Activated naive CD4-positive, alpha-beta T cell treated with anti-CD3 and anti-CD28 coated beads, Interleukin-2, amount 50 U/mL, for 72 hours (primary cell): ENCODE measurements at regions not wholly inside any gene's neighbourhood (a gene's known extent, or its start where the extent isn't known, plus 50 kb on each side); places are given as distances from the start of the nearest gene placed in this dataset.

Experiments
- ATAC-seq, 2 donors: fragments of 150-1000 bp; cut with Tn5 transposase; 2 replicates each; pipeline ENCODE4 v1.10.0; 2021; ENCODE audit warnings: mild to moderate bottlenecking in 2 of 2, moderate library complexity in 2 of 2
- DNase-seq, 2 donors: peaks; one replicate each; pipeline ENCODE4 v3.0.0; 2021 to 2022; ENCODE audit warnings: low spot score in 2 of 2
- H3K27ac Mint-ChIP-seq, 2 donors: one replicate each; pipeline ENCODE4 v1.8.0; 2022; ENCODE audit warnings: mild to moderate bottlenecking in 2 of 2, mixed read lengths in 2 of 2
- H3K36me3 Mint-ChIP-seq, 2 donors: one replicate each; pipeline ENCODE4 v1.8.0; 2022; ENCODE audit warnings: mixed read lengths in 2 of 2
- H3K9me3 Mint-ChIP-seq, 2 donors: one replicate each; pipeline ENCODE4 v1.8.0; 2022; ENCODE audit warnings: mixed read lengths in 2 of 2

DNA sequence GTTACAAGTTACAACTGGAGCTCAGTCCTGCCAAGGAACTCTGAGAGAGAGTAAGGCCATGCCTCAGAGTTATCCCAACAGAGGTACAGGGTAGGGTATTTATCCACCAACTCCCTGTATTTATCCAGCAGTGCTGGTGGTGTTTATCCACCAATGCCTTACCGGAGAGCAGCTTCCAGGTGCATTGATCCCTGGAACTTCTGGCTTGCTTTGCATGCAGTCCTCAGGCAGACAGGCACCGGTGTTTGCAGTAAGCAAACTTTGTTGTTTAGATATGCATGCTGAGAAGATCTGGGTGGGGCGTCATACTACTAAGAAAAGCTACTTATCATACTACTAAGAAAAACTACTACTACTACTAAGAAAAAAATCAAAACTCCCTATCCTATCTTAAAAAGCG is 92.4 kb downstream of the CYP26A1 start:
- Mint-ChIP-seq H3K36me3 (peaks cover 10 to 15% of the 10 kb centered on the region in 2 donors), H3K9me3 (peaks cover 8 to 14% of the 10 kb centered on the region in 2 donors), H3K27ac (no peak overlapping the region)
- ATAC-seq (no peak), DNase-seq (no peak)

DNA sequence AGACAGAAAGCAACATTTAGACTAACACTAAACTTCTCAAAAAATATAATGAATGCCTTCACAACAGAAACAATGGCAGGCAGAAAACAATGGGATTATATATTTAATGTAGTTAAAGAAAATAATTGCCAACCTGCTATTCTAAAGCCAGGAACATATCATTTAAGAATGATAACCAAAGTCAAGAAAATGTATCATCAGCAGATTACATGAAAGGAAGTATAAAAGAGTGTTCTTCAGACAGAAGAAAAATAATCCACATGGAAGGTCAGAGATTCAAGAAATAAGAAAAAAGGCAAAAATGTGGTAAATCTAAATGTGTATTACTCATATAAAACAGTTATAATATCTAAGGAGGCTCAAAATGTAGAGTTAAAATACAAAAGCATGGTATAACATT is 98.1 kb downstream of the CYP26A1 start:
- Mint-ChIP-seq H3K9me3 (peaks cover 8 to 9% of the 10 kb centered on the region in 2 donors), H3K36me3 (peaks cover 10 to 15% of the 10 kb centered on the region in 2 donors), H3K27ac (no peak overlapping the region)
- DNase-seq (no peak), ATAC-seq (no peak)

DNA sequence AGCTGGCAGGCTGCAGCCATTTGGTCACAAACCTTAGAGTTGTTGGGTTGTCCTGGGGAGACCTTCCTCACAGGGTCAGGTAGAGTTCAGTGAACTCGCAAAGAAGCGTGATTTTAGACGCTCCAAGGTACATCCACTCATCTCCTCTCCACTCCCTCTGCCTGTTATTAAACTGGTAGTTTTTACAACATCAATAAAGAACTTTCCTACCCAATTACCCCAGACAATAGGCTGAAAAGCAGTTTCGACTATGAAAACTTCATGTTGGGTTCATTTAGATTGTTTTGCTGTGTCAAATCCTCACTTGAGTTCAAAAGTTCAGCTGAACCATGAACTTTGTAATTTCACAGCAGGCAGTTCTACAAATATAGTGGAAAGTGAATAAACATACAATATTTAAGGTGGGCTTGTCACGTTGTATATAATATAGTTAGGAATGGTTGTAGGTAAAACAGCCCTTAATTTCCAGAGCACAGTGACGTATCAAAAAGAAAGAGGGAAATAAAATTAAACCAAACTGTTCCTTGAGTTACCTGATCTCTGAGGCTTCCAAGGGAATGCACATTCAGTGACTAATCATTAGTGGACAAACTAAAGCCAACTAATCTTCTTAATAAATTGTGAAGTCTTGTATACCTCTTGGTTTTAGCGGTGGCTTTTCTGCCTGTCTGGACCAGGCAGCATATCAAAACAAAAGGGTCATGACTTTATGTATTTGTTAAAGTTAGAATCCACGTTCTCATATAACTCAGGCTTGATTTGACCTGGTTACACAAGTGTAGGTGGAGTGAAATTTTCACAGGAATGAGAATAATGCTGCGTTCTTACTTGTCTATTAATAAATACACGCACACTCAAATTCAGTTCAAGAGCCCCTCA is 100.5 kb downstream of the CYP26A1 start:
- no peak overlapping the region for H3K27ac Mint-ChIP-seq
- ATAC-seq (no peak), DNase-seq (no peak)
- H3K9me3 Mint-ChIP-seq = peaks cover 8 to 9% of the 10 kb centered on the region in 2 donors
- H3K36me3 Mint-ChIP-seq = peaks cover 10% of the 10 kb centered on the region in 2 donors

DNA sequence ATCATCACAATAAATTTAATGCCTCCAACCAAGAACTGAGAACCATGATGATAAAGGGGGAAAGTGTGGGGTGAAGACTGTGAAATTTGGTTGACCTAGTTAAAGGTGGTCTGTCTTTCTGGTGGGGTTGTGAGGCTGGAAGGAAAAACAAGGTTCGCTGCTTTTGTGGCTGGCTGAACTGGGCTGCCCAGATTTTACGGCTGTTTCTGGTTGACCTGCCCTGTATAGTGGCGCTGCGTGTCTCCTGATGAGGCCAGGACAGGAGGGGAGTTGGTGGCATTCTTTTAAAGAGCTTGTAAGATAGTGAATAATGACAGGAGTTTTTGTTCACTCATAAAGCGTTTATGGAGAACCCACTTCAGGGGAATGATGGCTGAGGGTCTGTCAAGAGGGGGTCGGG is 101.8 kb downstream of the CYP26A1 start:
- H3K27ac Mint-ChIP-seq = no peak overlapping the region
- H3K9me3 Mint-ChIP-seq = peaks cover 1% of the 10 kb centered on the region in 2 donors
- no peak for ATAC-seq
- no peak for DNase-seq
- peaks cover 2% of the 10 kb centered on the region in 2 donors for H3K36me3 Mint-ChIP-seq

GRCh38 chr10:93177511-93177910 is 103.8 kb downstream of the CYP26A1 start:
- Mint-ChIP-seq H3K9me3 (no peaks in the 10 kb centered on the region), H3K36me3 (no peaks in the 10 kb centered on the region), H3K27ac (no peak overlapping the region)
- DNase-seq (no peak), ATAC-seq (no peak)

- H3K9me3 Mint-ChIP-seq = no peaks in the 10 kb centered on the region
Observed at GRCh38 chr10:93178226-93178625, 104.5 kb downstream of the CYP26A1 start.

DNA sequence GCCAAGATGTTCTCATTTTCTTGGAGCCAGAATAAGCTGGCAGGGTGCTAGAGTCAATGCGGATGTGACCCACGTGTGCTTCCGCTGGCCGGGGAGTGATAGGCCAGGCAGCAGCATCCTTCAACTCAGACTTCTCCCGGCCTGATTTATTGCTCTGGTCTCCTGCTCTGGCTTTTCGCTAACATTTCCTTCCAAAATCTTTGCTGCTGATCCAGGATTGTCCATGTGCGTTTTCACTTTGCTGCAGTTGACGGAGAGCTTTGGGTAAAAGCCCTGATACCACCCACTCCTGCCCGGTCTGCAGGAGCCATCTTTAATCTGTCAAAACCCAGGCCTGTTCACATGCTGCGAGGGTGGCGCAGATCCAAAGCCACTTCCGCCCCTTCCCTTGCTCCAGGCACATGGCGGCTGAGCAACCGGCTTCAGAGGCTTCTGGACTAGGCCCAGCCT is 106.8 kb downstream of the CYP26A1 start:
- Mint-ChIP-seq H3K27ac (no peak overlapping the region), H3K36me3 (no peaks in the 10 kb centered on the region), H3K9me3 (no peaks in the 10 kb centered on the region)
- ATAC-seq (no peak), DNase-seq (no peak)

More at GRCh38 chr10:93178226-93178625, 104.5 kb downstream of the CYP26A1 start:
- H3K27ac Mint-ChIP-seq = no peak overlapping the region
- DNase-seq = no peak
- no peak for ATAC-seq
- H3K36me3 Mint-ChIP-seq = no peaks in the 10 kb centered on the region

DNA sequence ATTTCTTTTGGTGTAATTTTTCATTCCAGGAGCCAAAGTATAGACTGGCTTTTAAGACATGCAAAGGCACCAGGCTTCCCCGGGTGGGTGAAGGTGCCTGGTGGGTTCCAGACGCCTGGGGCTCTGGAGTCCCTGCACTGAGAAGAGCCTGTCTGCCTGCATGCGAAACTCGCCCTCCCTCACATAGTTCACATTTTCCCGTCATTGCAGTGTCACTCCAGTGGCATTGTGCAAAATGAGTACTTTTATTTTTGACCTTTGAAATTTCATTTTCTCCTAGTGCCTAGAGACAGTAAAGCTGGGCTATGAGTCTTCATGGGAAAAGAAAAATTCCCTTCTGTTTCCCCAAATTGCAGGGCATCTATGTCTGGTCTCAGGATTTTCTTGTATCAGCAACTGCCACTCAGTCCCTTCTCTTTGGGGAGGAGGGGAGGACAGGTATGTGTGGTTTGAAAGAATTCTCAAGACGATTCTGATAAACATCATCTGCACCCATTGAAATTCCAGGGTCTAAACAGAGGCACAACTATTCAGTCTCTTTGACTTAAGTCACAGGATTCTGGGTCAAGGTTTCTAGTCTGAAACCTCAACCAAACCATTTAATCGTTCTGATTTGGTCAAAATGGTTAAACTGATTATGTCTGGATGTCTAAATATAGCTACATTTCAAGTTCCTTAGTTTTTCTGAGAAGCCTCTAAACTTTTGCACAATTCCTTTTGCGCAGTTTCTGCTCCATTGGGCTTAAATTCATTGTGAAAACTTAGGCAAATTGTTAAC is 107.8 kb downstream of the CYP26A1 start:
- H3K9me3 Mint-ChIP-seq = no peaks in the 10 kb centered on the region
- H3K27ac Mint-ChIP-seq = no peak overlapping the region
- no peaks in the 10 kb centered on the region for H3K36me3 Mint-ChIP-seq
- DNase-seq (no peak), ATAC-seq (no peak)

DNA sequence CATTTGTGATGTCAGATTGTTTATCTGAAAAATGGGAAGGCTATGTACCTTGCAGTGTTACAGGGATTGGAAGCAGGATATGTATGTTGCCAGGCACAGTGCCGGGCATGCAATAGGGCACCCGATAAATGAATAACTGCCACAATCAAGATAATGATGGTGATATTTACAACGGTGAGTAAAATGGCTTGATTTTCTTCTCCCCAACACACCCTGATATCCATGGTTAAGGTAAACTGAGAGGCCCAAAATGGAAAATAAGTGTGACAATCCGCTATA is 108.3 kb downstream of the CYP26A1 start:
- H3K27ac Mint-ChIP-seq = no peak overlapping the region
- no peaks in the 10 kb centered on the region for H3K9me3 Mint-ChIP-seq
- ATAC-seq (no peak), DNase-seq (no peak)
- no peaks in the 10 kb centered on the region for H3K36me3 Mint-ChIP-seq

GRCh38 chr10:93182790-93183189 is 109.1 kb downstream of the CYP26A1 start:
- Mint-ChIP-seq H3K36me3 (no peaks in the 10 kb centered on the region), H3K9me3 (no peaks in the 10 kb centered on the region), H3K27ac (no peak overlapping the region)
- ATAC-seq (no peak), DNase-seq (no peak)

GRCh38 chr10:93186653-93187052 is 113.0 kb downstream of the CYP26A1 start:
- H3K27ac Mint-ChIP-seq = no peak overlapping the region
- ATAC-seq (no peak), DNase-seq (no peak)
- H3K9me3 Mint-ChIP-seq = no peaks in the 10 kb centered on the region
- H3K36me3 Mint-ChIP-seq = no peaks in the 10 kb centered on the region

GRCh38 chr10:93189944-93190343 is 116.3 kb downstream of the CYP26A1 start:
- ATAC-seq = no peak
- Mint-ChIP-seq H3K27ac (no peak overlapping the region), H3K9me3 (no peaks in the 10 kb centered on the region), H3K36me3 (no peaks in the 10 kb centered on the region)
- DNase-seq = no peak

DNA sequence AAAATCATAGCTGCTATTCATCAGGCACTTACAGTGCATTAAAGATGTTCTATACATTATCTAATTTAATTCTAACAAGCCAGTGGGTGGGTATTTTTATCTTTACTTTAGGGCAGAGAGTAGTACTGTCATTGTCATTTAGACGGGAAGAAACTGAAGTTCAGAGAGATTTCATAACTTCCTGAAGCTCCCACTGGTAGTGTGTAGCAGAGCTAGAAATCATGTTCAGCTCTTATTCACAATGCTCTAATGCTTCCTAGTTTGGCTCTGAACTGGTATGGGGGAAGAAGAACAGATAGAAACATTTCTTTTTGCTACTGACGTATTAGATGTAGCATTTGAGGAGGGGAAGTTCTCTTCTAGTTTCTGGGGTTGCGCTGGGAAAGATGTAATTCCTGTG is 116.7 kb downstream of the CYP26A1 start:
- ATAC-seq (no peak), DNase-seq (no peak)
- Mint-ChIP-seq H3K9me3 (no peaks in the 10 kb centered on the region), H3K36me3 (no peaks in the 10 kb centered on the region), H3K27ac (no peak overlapping the region)

- DNase-seq (no peak), ATAC-seq (no peak)
- Mint-ChIP-seq H3K27ac (no peak overlapping the region), H3K36me3 (no peaks in the 10 kb centered on the region), H3K9me3 (no peaks in the 10 kb centered on the region)
Observed at GRCh38 chr10:93193906-93194305, 120.2 kb downstream of the CYP26A1 start.

GRCh38 chr10:93198401-93199131 is 124.9 kb downstream of the CYP26A1 start:
- Mint-ChIP-seq H3K27ac (no peak overlapping the region), H3K36me3 (no peaks in the 10 kb centered on the region), H3K9me3 (no peaks in the 10 kb centered on the region)
- DNase-seq = no peak
- ATAC-seq = no peak

GRCh38 chr10:93199191-93199751 is 125.6 kb downstream of the CYP26A1 start:
- no peaks in the 10 kb centered on the region for H3K9me3 Mint-ChIP-seq
- ATAC-seq (no peak), DNase-seq (no peak)
- H3K36me3 Mint-ChIP-seq = no peaks in the 10 kb centered on the region
- H3K27ac Mint-ChIP-seq = no peak overlapping the region
